Nephron (organoid): ENCODE measurements at regions not wholly inside any gene's neighbourhood (a gene's known extent, or its start where the extent isn't known, plus 50 kb on each side); places are given as distances from the start of the nearest gene placed in this dataset.

Experiments
- H3K27ac Mint-ChIP-seq, 3 experiments: 2 replicates each; pipeline ENCODE4 v1.8.0; 2020; ENCODE audit warnings: mixed read lengths in 3 of 3, mild to moderate bottlenecking in 2 of 3, moderate library complexity in 1 of 3
- H3K27me3 Mint-ChIP-seq: 2 replicates; pipeline ENCODE4 v1.8.0; 2021; ENCODE audit warnings: low read depth, mild to moderate bottlenecking, moderate library complexity, mixed read lengths
- H3K36me3 Mint-ChIP-seq: 2 replicates; pipeline ENCODE4 v1.8.0; 2020; ENCODE audit warnings: low read depth, mixed read lengths
- H3K4me1 Mint-ChIP-seq: 2 replicates; pipeline ENCODE4 v1.8.0; 2020; ENCODE audit warnings: mixed read lengths
- H3K4me3 Mint-ChIP-seq, 3 experiments: 2 replicates each; pipeline ENCODE4 v1.8.0; 2020; ENCODE audit warnings: mild to moderate bottlenecking in 3 of 3, mixed read lengths in 3 of 3, moderate library complexity in 2 of 3
- H3K9me3 Mint-ChIP-seq: 2 replicates; pipeline ENCODE4 v1.8.0; 2020; ENCODE audit warnings: mixed read lengths
- TF ChIP-seq, protein P1 (sequence below), 3 experiments: fragments of 200-600 bp; sonication (generic); IDR thresholded peaks; one replicate each; pipeline ENCODE4 v1.5.0; 2021; ENCODE audit warnings: antibody characterized with exemption in 3 of 3; ENCODE audit not compliant: unreplicated experiment in 3 of 3

DNA sequence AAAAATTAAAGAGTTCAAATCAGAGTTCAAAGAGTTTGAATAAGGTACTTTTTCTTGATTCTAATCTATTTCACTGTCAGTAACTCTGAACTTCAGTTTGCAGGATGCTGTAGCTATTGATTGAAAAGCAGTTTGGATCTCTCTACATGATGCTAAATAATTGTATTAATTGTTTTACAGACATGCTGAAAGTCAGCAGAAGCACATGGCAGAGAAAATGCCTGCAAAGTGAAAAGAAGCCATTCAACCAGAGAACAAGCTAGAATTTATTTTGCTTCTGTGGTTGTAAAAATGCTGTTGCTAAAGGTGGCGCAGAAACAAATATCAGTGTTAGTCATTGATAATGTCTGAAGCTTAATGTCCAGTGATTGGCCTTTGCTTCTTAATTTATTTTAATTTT lies 92.1 kb upstream of the IL12A start:
- no peak overlapping the region for H3K4me3 Mint-ChIP-seq
- H3K27me3 Mint-ChIP-seq, result no peaks in the 10 kb centered on the region
- H3K9me3 Mint-ChIP-seq, result no peaks in the 10 kb centered on the region
- peaks cover 50% of the 10 kb centered on the region for H3K36me3 Mint-ChIP-seq
- no peak overlapping the region for H3K27ac Mint-ChIP-seq
- TF ChIP-seq, protein P1, sequence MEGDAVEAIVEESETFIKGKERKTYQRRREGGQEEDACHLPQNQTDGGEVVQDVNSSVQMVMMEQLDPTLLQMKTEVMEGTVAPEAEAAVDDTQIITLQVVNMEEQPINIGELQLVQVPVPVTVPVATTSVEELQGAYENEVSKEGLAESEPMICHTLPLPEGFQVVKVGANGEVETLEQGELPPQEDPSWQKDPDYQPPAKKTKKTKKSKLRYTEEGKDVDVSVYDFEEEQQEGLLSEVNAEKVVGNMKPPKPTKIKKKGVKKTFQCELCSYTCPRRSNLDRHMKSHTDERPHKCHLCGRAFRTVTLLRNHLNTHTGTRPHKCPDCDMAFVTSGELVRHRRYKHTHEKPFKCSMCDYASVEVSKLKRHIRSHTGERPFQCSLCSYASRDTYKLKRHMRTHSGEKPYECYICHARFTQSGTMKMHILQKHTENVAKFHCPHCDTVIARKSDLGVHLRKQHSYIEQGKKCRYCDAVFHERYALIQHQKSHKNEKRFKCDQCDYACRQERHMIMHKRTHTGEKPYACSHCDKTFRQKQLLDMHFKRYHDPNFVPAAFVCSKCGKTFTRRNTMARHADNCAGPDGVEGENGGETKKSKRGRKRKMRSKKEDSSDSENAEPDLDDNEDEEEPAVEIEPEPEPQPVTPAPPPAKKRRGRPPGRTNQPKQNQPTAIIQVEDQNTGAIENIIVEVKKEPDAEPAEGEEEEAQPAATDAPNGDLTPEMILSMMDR (IDR thresholded peaks at IDR 0.05; ENCODE audit: unreplicated experiment in 3 of 3), result no peak
- peaks cover 42% of the 10 kb centered on the region for H3K4me1 Mint-ChIP-seq

DNA sequence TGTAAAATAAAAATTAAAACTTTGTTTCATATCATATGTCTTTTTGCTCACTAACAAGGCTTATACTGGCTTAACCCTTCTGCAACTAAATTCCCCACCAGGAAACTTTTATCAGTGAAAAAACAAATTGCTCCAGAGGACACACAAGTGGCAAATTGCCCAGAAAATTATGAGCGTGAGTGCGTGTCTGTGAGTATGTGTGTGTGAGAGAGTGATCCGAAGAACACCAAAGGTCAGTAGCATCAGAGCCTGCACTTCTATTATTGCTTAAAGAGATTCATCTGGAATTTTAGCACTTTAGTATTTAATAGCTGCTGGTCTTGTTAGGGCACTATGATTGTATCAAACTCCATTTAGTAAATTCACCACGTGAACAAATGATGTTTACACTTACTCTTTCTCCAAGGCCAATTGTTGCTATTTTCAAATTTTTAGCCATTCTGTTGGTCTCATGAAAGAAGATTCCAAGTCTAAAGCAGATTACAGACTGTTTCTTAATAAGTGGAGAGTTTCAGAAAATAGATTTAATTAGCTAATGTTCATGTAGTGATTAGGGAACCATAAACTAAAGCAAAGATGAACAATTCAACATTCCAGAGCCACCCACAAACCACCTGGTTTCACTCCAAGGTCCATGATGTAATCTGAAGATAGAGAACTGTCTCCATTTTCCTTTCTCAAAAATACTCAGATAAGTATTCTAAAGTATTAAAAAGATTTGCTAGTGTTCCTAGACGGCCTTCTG lies 91.1 kb upstream of the IL12A start:
- H3K9me3 Mint-ChIP-seq, result no peaks in the 10 kb centered on the region
- H3K27ac Mint-ChIP-seq, result peak overlapping the region; percentile 89 to 92 (median 92)
- H3K36me3 Mint-ChIP-seq, result peaks cover 41% of the 10 kb centered on the region
- TF ChIP-seq, protein P1 (IDR thresholded peaks at IDR 0.05; ENCODE audit: unreplicated experiment in 3 of 3), result no peak
- H3K4me3 Mint-ChIP-seq, result no peak overlapping the region
- no peaks in the 10 kb centered on the region for H3K27me3 Mint-ChIP-seq
- H3K4me1 Mint-ChIP-seq, result peaks cover 32% of the 10 kb centered on the region

DNA sequence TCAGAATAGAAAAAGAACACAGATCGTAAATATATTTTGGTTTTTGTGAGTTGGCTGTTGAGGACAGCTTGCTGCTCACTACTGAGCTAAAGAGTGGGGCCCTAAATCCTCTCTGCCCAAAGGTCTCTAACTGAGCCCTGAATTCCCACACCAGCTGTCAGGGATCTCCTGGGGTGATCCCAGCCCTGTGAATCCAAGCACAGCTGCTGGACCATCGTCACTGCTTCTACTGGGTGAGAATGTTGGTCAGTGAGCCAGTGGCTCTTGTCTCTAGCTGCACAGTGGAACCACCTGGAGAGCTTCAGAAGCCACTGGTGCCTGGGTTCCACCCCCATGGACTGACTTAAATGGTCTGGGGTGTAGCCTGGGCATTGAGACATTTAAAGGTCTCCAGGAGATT lies 90.5 kb upstream of the IL12A start:
- Mint-ChIP-seq H3K36me3 (peaks cover 36% of the 10 kb centered on the region), H3K9me3 (no peaks in the 10 kb centered on the region), H3K4me1 (peaks cover 27% of the 10 kb centered on the region), H3K4me3 (no peak overlapping the region), H3K27me3 (no peaks in the 10 kb centered on the region), H3K27ac (peak overlapping the region; percentile 89 to 92 (median 92))
- TF ChIP-seq, protein P1 (IDR thresholded peaks at IDR 0.05; ENCODE audit: unreplicated experiment in 3 of 3), result no peak

DNA sequence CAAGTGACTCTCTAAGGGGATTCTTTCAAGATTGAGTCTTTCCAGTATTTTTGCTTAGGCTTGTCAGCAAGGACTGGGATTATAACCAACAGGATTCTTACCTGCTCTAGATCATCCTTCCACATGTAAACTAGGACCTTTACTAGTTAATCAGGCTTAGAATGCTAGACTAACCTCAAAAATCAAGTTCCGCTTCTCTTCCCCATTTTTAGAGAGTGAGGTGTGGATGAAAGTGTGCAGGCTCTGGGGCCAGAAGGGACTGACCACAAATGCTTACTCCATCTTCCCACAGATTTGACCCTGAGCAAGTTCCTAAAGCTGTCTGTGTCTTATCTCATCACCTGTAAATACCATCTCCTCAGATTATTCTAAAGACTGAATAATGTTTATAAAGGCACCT lies 89.5 kb upstream of the IL12A start:
- H3K27ac Mint-ChIP-seq, result peak overlapping the region in 1 of 3 experiments; percentile 92
- no peaks in the 10 kb centered on the region for H3K27me3 Mint-ChIP-seq
- TF ChIP-seq, protein P1 (IDR thresholded peaks at IDR 0.05; ENCODE audit: unreplicated experiment in 3 of 3), result no peak
- H3K9me3 Mint-ChIP-seq, result no peaks in the 10 kb centered on the region
- H3K4me3 Mint-ChIP-seq, result no peak overlapping the region
- peaks cover 33% of the 10 kb centered on the region for H3K36me3 Mint-ChIP-seq
- peaks cover 24% of the 10 kb centered on the region for H3K4me1 Mint-ChIP-seq

DNA sequence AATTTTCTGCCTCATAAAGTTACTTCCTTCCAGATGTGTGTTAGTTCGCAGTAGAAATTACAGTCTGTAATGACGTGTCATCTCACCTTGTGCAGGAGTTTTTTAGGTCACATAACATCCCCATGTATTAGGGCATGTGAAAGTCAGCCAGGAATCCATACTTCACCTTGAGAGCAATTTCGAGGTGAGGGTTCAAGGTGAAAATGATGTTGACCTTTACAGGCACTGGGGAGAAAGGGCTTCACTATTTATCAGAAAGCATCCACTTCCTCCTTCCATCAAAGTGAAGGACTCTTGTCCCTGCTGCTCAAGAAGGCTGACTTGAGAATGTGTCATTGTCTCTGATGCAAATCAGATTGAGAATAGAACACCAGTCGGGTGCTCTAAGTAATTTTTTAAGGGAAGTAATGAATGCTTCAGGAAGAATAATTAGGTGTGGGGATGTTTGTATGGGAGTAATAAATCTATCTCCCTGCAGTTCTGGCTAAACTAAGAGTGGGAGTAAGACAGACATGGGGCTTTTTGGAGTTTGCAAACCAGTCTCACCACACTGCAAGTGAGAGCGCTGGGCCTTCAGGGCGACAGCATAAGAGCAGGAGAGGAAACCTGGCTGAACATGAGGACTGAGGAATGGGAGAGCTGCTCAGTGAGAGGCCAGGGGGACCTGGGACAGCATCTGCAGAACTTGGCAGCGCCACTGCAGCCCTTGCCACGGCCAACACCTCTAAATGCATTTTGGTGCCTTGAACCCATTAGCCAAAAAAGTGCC lies 85.9 kb upstream of the IL12A start:
- no peaks in the 10 kb centered on the region for H3K9me3 Mint-ChIP-seq
- no peak overlapping the region for H3K4me3 Mint-ChIP-seq
- H3K36me3 Mint-ChIP-seq, result peaks cover 16% of the 10 kb centered on the region
- peaks cover 1% of the 10 kb centered on the region for H3K27me3 Mint-ChIP-seq
- TF ChIP-seq, protein P1 (IDR thresholded peaks at IDR 0.05; ENCODE audit: unreplicated experiment in 3 of 3), result no peak
- H3K27ac Mint-ChIP-seq, result peak overlapping the region in 1 of 3 experiments; percentile 28
- H3K4me1 Mint-ChIP-seq, result peaks cover 17% of the 10 kb centered on the region
